HEK293 (cell line): ENCODE measurements at regions not wholly inside any gene's neighbourhood (a gene's known extent, or its start where the extent isn't known, plus 50 kb on each side); places are given as distances from the start of the nearest gene placed in this dataset.

Source experiments
- CTCF ChIA-PET: fragments of 350-600 bp; formaldehyde crosslinking; extraction: SDS; loops from one replicate; lab custom pipeline; 2021; ENCODE audit warnings: antibody characterized with exemption; lab: Yijun Ruan, JAX
- POLR2A ChIA-PET: fragments of 300-600 bp; formaldehyde crosslinking; extraction: SDS; loops from one replicate; lab custom pipeline; 2020; ENCODE audit warnings: antibody characterized with exemption, inconsistent platforms; lab: Yijun Ruan, JAX
- H3K27ac ChIP-seq: fragments of 200-500 bp; sonication (Bioruptor generic); 2 replicates; pipeline ENCODE4 v1.5.1; 2014; ENCODE audit warnings: low read depth, low read length, control low read depth, inconsistent platforms; ENCODE audit errors: extremely low read depth
- H3K36me3 ChIP-seq, 2 experiments: fragments of 200-500 bp in 1 of 2; sonication (Bioruptor generic) in 1 of 2; 1 replicate in 1 of 2; 2 replicates in 1 of 2; pipeline ENCODE4 v1.5.1; 2014 to 2017; ENCODE audit warnings: inconsistent platforms in 2 of 2, low read length in 2 of 2; ENCODE audit not compliant: control insufficient read depth in 2 of 2, insufficient read depth in 1 of 2
- H3K4me1 ChIP-seq: fragments of 200-500 bp; sonication (Bioruptor generic); 2 replicates; pipeline ENCODE4 v1.5.1; 2014; ENCODE audit warnings: mild to moderate bottlenecking, low read length, inconsistent platforms; ENCODE audit not compliant: control insufficient read depth, insufficient read depth
- H3K4me3 ChIP-seq: 2 replicates; pipeline ENCODE4 v1.5.1; 2011; ENCODE audit warnings: low read depth, mild to moderate bottlenecking, control low read depth, low read length, moderate library complexity
- H3K9me3 ChIP-seq: fragments of 200-500 bp; sonication (Bioruptor generic); 2 replicates; pipeline ENCODE4 v1.5.1; 2014; ENCODE audit warnings: low read depth, low read length, inconsistent platforms; ENCODE audit not compliant: control insufficient read depth, insufficient read depth
- FEZF1 ChIP-seq: fragments of 450-650 bp; formaldehyde crosslinking; IDR thresholded peaks from 2 replicates; pipeline ENCODE4 v1.5.1; 2016; ENCODE audit warnings: missing biosample characterization, missing genetic modification characterization
- KLF9 ChIP-seq: fragments of 450-650 bp; formaldehyde crosslinking; IDR thresholded peaks from 2 replicates; pipeline ENCODE4 v1.5.1; 2016; ENCODE audit warnings: missing biosample characterization, missing genetic modification characterization, low read depth
- MEIS1 ChIP-seq: sonication (generic); formaldehyde crosslinking; IDR thresholded peaks from 2 replicates; pipeline ENCODE4 v1.8.1; 2022; ENCODE audit warnings: missing genetic modification reagents, mild to moderate bottlenecking, borderline replicate concordance
- MYNN ChIP-seq: fragments of 450-650 bp; formaldehyde crosslinking; IDR thresholded peaks from 2 replicates; pipeline ENCODE4 v1.5.1; 2016; ENCODE audit warnings: missing biosample characterization, missing genetic modification characterization, borderline replicate concordance
- SALL2 ChIP-seq: fragments of 450-650 bp; formaldehyde crosslinking; IDR thresholded peaks from 2 replicates; pipeline ENCODE4 v1.5.0; 2017; ENCODE audit warnings: missing biosample characterization, mild to moderate bottlenecking, missing genetic modification characterization, borderline replicate concordance
- ZBTB48 ChIP-seq: fragments of 450-650 bp; formaldehyde crosslinking; IDR thresholded peaks from 2 replicates; pipeline ENCODE4 v1.5.1; 2016; ENCODE audit warnings: missing biosample characterization, missing genetic modification characterization
- ZIC2 ChIP-seq: fragments of 450-650 bp; formaldehyde crosslinking; IDR thresholded peaks from 2 replicates; pipeline ENCODE4 v1.5.1; 2016; ENCODE audit warnings: missing biosample characterization, missing genetic modification characterization
- ZNF146 ChIP-seq: fragments of 450-650 bp; formaldehyde crosslinking; IDR thresholded peaks from 2 replicates; pipeline ENCODE4 v1.5.1; 2016; ENCODE audit warnings: missing biosample characterization, missing genetic modification characterization
- ZNF169 ChIP-seq: fragments of 450-650 bp; formaldehyde crosslinking; IDR thresholded peaks from 2 replicates; pipeline ENCODE4 v1.5.1; 2016; ENCODE audit warnings: missing biosample characterization, missing genetic modification characterization
- ZNF366 ChIP-seq: fragments of 450-650 bp; formaldehyde crosslinking; conservative IDR thresholded peaks from 2 replicates; pipeline ENCODE4 v1.5.1; 2016; ENCODE audit warnings: missing biosample characterization, missing genetic modification characterization
- ZNF426 ChIP-seq: fragments of 450-650 bp; formaldehyde crosslinking; IDR thresholded peaks from 2 replicates; pipeline ENCODE4 v1.5.1; 2017; ENCODE audit warnings: missing biosample characterization, missing genetic modification characterization, mild to moderate bottlenecking, inconsistent platforms, moderate library complexity
- ZNF521 ChIP-seq: fragments of 450-650 bp; formaldehyde crosslinking; IDR thresholded peaks from 2 replicates; pipeline ENCODE4 v1.5.1; 2017; ENCODE audit warnings: missing biosample characterization, mild to moderate bottlenecking, missing genetic modification characterization
- ZNF596 ChIP-seq: fragments of 450-650 bp; IDR thresholded peaks from 2 replicates; pipeline ENCODE4 v1.5.0; 2018; ENCODE audit warnings: missing biosample characterization, mild to moderate bottlenecking, missing genetic modification characterization, moderate library complexity
- ZNF624 ChIP-seq: fragments of 450-650 bp; formaldehyde crosslinking; IDR thresholded peaks from 2 replicates; pipeline ENCODE4 v1.5.1; 2017; ENCODE audit warnings: missing biosample characterization, missing genetic modification characterization
- ZNF654 ChIP-seq: fragments of 450-650 bp; formaldehyde crosslinking; IDR thresholded peaks from 2 replicates; pipeline ENCODE4 v1.5.1; 2016; ENCODE audit warnings: low read depth, missing biosample characterization, missing genetic modification characterization
- ZNF660 ChIP-seq: fragments of 450-650 bp; IDR thresholded peaks from 2 replicates; pipeline ENCODE4 v1.5.1; 2018; ENCODE audit warnings: missing biosample characterization, mild to moderate bottlenecking, missing genetic modification characterization
- ZNF776 ChIP-seq: fragments of 450-650 bp; formaldehyde crosslinking; IDR thresholded peaks from 2 replicates; pipeline ENCODE4 v1.5.0; 2017; ENCODE audit warnings: missing biosample characterization, missing genetic modification characterization, borderline replicate concordance
- ZNF777 ChIP-seq: fragments of 450-650 bp; formaldehyde crosslinking; IDR thresholded peaks from 2 replicates; pipeline ENCODE4 v1.5.1; 2017; ENCODE audit warnings: missing biosample characterization, missing genetic modification characterization, borderline replicate concordance
- ZNF843 ChIP-seq: fragments of 450-650 bp; formaldehyde crosslinking; IDR thresholded peaks from 2 replicates; pipeline ENCODE4 v1.5.1; 2016; ENCODE audit warnings: missing biosample characterization, missing genetic modification characterization
- TF ChIP-seq, protein P1 (sequence below): IDR thresholded peaks from 2 replicates; pipeline ENCODE4 v1.6.1; 2011; ENCODE audit warnings: mild to moderate bottlenecking, low read depth, low read length, borderline replicate concordance
- TF ChIP-seq, protein P2 (sequence below): fragments of 450-650 bp; formaldehyde crosslinking; IDR thresholded peaks from 2 replicates; pipeline ENCODE4 v1.5.1; 2016; ENCODE audit warnings: missing biosample characterization, missing genetic modification characterization
- TF ChIP-seq, protein P3 (sequence below): fragments of 450-650 bp; formaldehyde crosslinking; IDR thresholded peaks from 2 replicates; pipeline ENCODE4 v1.5.1; 2017; ENCODE audit warnings: missing biosample characterization, missing genetic modification characterization
- TF ChIP-seq, protein P4 (sequence below): fragments of 450-650 bp; formaldehyde crosslinking; IDR thresholded peaks from 2 replicates; pipeline ENCODE4 v1.5.1; 2017; ENCODE audit warnings: missing biosample characterization, missing genetic modification characterization

DNA sequence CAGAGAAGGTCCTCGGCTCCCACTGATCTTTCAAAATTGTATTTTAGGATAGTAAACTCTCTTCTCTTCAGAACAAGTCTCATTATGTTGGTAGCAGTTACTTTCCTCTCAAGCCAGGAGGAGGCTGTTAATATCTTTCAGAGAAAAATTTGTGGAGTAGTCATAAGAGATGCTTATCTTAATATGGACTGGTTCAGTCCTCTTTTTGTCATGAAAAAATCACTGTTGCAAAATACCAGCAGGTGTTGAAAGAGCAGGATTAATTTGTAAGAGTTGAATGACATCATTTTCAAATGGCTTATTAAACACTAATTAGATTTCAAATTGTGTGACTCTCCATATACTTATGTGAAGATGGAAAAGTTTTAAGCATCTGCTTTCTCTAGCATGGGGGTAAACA lies 662.5 kb downstream of the POM121L12 start:
- Histone ChIP-seq H3K4me3 (no peak overlapping the region), H3K9me3 (no peaks in the 10 kb centered on the region), H3K4me1 (no peaks in the 10 kb centered on the region), H3K36me3 (no peaks in the 10 kb centered on the region), H3K27ac (no peak overlapping the region)
- TF ChIP-seq ZNF654 (tag by site-specific recombination) (no peak), ZIC2 (tag by site-specific recombination) (no peak), ZNF169 (tag by site-specific recombination) (no peak), ZBTB48 (no peak), ZNF521 (no peak), ZNF776 (tag by site-specific recombination) (no peak), KLF9 (tag by site-specific recombination) (no peak), ZNF146 (no peak), MEIS1 (CRISPR knock-in tag) (no peak), ZNF777 (tag by site-specific recombination) (no peak), ZNF366 (tag by site-specific recombination) (no peak), ZNF843 (tag by site-specific recombination) (no peak), ZNF624 (no peak), SALL2 (tag by site-specific recombination) (no peak)
- TF ChIP-seq, protein P1, sequence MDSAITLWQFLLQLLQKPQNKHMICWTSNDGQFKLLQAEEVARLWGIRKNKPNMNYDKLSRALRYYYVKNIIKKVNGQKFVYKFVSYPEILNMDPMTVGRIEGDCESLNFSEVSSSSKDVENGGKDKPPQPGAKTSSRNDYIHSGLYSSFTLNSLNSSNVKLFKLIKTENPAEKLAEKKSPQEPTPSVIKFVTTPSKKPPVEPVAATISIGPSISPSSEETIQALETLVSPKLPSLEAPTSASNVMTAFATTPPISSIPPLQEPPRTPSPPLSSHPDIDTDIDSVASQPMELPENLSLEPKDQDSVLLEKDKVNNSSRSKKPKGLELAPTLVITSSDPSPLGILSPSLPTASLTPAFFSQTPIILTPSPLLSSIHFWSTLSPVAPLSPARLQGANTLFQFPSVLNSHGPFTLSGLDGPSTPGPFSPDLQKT, result no peak
- TF ChIP-seq, protein P2, sequence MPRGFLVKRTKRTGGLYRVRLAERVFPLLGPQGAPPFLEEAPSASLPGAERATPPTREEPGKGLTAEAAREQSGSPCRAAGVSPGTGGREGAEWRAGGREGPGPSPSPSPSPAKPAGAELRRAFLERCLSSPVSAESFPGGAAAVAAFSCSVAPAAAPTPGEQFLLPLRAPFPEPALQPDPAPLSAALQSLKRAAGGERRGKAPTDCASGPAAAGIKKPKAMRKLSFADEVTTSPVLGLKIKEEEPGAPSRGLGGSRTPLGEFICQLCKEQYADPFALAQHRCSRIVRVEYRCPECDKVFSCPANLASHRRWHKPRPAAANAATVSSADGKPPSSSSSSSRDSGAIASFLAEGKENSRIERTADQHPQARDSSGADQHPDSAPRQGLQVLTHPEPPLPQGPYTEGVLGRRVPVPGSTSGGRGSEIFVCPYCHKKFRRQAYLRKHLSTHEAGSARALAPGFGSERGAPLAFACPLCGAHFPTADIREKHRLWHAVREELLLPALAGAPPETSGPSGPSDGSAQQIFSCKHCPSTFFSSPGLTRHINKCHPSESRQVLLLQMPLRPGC (tag by site-specific recombination), result no peak
- ChIA-PET CTCF (interaction anchor here (0.6 to 0.8 kb wide), 2 partner anchors 108 to 111 kb away, joined by 3 read pairs; no protein-coding TSS in a partner anchor), POLR2A (no interaction called here)

DNA sequence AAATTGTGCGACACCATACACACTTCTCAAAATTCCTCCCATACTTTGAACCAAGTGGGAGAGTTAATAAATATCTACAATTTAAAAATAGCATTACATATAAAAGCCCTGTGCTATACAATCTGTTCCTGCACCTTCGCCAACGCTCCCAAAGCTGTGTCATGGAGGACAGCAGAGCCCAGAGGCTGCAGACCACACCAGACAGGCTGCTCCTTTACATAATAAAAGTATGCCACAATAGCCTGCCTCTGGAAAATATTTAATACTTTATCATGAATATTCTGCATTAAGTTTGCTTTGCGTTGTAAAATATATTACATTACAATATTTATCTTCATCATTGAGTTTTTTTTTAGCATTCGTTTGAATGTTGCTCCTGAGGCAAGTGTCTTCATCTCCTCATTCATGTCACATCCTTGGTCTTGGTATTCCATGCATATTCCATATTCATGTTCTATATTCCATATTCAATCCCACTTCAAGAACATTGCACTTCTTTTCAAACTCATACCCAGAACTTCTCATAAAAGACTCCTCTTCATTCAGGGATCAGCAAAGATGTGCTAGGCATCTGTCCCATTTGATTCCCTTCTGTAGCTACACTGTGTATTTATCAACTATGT lies 663.9 kb downstream of the POM121L12 start:
- Histone ChIP-seq H3K4me3 (no peak overlapping the region), H3K36me3 (no peaks in the 10 kb centered on the region), H3K27ac (no peak overlapping the region), H3K9me3 (no peaks in the 10 kb centered on the region), H3K4me1 (no peaks in the 10 kb centered on the region)
- ChIA-PET POLR2A (no interaction called here), CTCF (no interaction called here)
- TF ChIP-seq FEZF1 (tag by site-specific recombination) (no peak), ZNF660 (tag by site-specific recombination) (no peak), MYNN (tag by site-specific recombination) (no peak), ZNF596 (tag by site-specific recombination) (no peak), ZNF426 (no peak), ZNF366 (tag by site-specific recombination) (no peak)
- TF ChIP-seq, protein P3, sequence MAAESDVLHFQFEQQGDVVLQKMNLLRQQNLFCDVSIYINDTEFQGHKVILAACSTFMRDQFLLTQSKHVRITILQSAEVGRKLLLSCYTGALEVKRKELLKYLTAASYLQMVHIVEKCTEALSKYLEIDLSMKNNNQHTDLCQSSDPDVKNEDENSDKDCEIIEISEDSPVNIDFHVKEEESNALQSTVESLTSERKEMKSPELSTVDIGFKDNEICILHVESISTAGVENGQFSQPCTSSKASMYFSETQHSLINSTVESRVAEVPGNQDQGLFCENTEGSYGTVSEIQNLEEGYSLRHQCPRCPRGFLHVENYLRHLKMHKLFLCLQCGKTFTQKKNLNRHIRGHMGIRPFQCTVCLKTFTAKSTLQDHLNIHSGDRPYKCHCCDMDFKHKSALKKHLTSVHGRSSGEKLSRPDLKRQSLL, result no peak
- TF ChIP-seq, protein P4, sequence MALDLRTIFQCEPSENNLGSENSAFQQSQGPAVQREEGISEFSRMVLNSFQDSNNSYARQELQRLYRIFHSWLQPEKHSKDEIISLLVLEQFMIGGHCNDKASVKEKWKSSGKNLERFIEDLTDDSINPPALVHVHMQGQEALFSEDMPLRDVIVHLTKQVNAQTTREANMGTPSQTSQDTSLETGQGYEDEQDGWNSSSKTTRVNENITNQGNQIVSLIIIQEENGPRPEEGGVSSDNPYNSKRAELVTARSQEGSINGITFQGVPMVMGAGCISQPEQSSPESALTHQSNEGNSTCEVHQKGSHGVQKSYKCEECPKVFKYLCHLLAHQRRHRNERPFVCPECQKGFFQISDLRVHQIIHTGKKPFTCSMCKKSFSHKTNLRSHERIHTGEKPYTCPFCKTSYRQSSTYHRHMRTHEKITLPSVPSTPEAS (tag by site-specific recombination), result no peak
